ENCODE measurements at regions not wholly inside any gene's neighbourhood (a gene's known extent, or its start where the extent isn't known, plus 50 kb on each side); places are given as distances from the start of the nearest gene placed in this dataset.

GRCh38 chr1:214861615-214862014, 220.9 kb upstream of the KCNK2 start:
- Histone ChIP-seq H2BK12ac (ENCODE audit: low read depth, low read length) (no peak overlapping the region), H3K23ac (ENCODE audit: insufficient read length) (no peak overlapping the region), H4K20me1 (replicated peaks in 1 of 2; ENCODE audit: control insufficient read depth in 1 of 2, insufficient read depth in 2 of 2, low read length in 2 of 2) (no peaks in the 10 kb centered on the region), H3K27me3 (replicated peaks in 1 of 4; ENCODE audit: control insufficient read depth in 3 of 4, extremely low read depth in 1 of 4, insufficient read depth in 3 of 4, low read length in 3 of 4) (no peaks in the 10 kb centered on the region), H3K79me2 (ENCODE audit: control insufficient read depth in 1 of 2, insufficient read depth in 2 of 2, low read length in 2 of 2) (no peaks in the 10 kb centered on the region), H3K4me2 (ENCODE audit: insufficient read depth in 1 of 2, low read depth in 2 of 2, low read length in 2 of 2) (no peak overlapping the region), H3K56ac (replicated peaks; ENCODE audit: insufficient read length, low read depth, low read length) (no peak overlapping the region), H2BK15ac (ENCODE audit: low read length) (no peak overlapping the region), H2BK120ac (replicated peaks; ENCODE audit: low read depth, low read length) (no peak overlapping the region), H3K79me1 (ENCODE audit: low read depth, low read length) (no peaks in the 10 kb centered on the region), H4K8ac (ENCODE audit: extremely low read depth, insufficient read depth, low read length) (no peak overlapping the region), H3K9me3 (ENCODE audit: insufficient read depth in 2 of 2, low read depth in 1 of 2, low read length in 1 of 2) (no peaks in the 10 kb centered on the region; a peak in 1 of 4 replicates), H2AFZ (ENCODE audit: low read length) (no peak overlapping the region), H4K91ac (replicated peaks; ENCODE audit: insufficient read length, low read length) (no peak overlapping the region), H3K9ac (replicated peaks in 1 of 4; ENCODE audit: extremely low read depth in 1 of 4, low read depth in 3 of 4, low read length in 3 of 4) (no peak overlapping the region), H2BK5ac (ENCODE audit: low read depth, low read length) (no peak overlapping the region), H3K4me3 (ENCODE audit: extremely low read depth in 1 of 4, insufficient read depth in 2 of 4, low read depth in 3 of 4, low read length in 4 of 4) (no peak overlapping the region), H4K5ac (ENCODE audit: insufficient read length, low read depth, low read length) (no peak overlapping the region), H3K23me2 (ENCODE audit: low read depth, low read length) (no peaks in the 10 kb centered on the region), H3K14ac (ENCODE audit: insufficient read length) (no peak overlapping the region), H2BK20ac (ENCODE audit: low read length) (no peak overlapping the region), H3K4me1 (replicated peaks in 1 of 4; ENCODE audit: control insufficient read depth in 3 of 4, insufficient read depth in 4 of 4, low read length in 3 of 4) (no peaks in the 10 kb centered on the region), H2AK5ac (ENCODE audit: low read depth, low read length) (no peak overlapping the region), H3K36me3 (ENCODE audit: control insufficient read depth in 2 of 4, insufficient read depth in 4 of 4, low read length in 3 of 4) (no peaks in the 10 kb centered on the region), H3K4ac (replicated peaks; ENCODE audit: insufficient read length, low read depth, low read length) (no peak overlapping the region), H3K27ac (ENCODE audit: low read depth, low read length) (no peak overlapping the region), H3K18ac (ENCODE audit: extremely low read depth, low read length) (no peak overlapping the region)
- TF ChIP-seq TEAD4 (IDR thresholded peaks at IDR 0.05; ENCODE audit: low read depth, low read length): no peak
- TF ChIP-seq E2F6 (IDR thresholded peaks at IDR 0.05): no peak
- TF ChIP-seq BACH1 (IDR thresholded peaks at IDR 0.05; ENCODE audit: low read length): no peak
- TF ChIP-seq SRF (IDR thresholded peaks at IDR 0.05; ENCODE audit: low read depth, low read length): no peak
- no peak for TF ChIP-seq BRCA1 (IDR thresholded peaks at IDR 0.05; ENCODE audit: low read depth, low read length)
- no peak for TF ChIP-seq JUND (IDR thresholded peaks at IDR 0.05; ENCODE audit: low read length)
- TF ChIP-seq POLR2AphosphoS5 (IDR thresholded peaks at IDR 0.05; ENCODE audit: low read depth, low read length): no peak
- no peak for TF ChIP-seq SAP30 (IDR thresholded peaks at IDR 0.05; ENCODE audit: insufficient read depth, insufficient replicate concordance, low read length)
- DNase-seq (ENCODE audit: low read depth in 1 of 2, low spot score in 2 of 2) (no peak), FAIRE-seq (no peak)
- CTCF ChIA-PET (ENCODE audit: partially characterized antibody): no interaction called here
- POLR2A ChIA-PET (ENCODE audit: partially characterized antibody): no interaction called here
- WGBS, 2 experiments (ENCODE audit: extremely low coverage in 1 of 2, insufficient coverage in 1 of 2, insufficient read length in 1 of 2, insufficient replicate concordance in 2 of 2, low coverage in 1 of 2, low lambda C conversion rate in 2 of 2, missing lambda C conversion rate in 1 of 2): 77% methylated on average over 2 of the region's 2 CpGs; no CpG with 5 or more reads in 1 of the 2 experiments
